ENCODE measurements at regions not wholly inside any gene's neighbourhood (a gene's known extent, or its start where the extent isn't known, plus 50 kb on each side); places are given as distances from the start of the nearest gene placed in this dataset.

- TF ChIP-seq IRF1 (CRISPR knock-in tag; IDR thresholded peaks at IDR 0.05; ENCODE audit: low read depth), result no peak
- TF ChIP-seq ATF2 (CRISPR knock-in tag; IDR thresholded peaks at IDR 0.05), result no peak
- no peak for TF ChIP-seq KAT2B (IDR thresholded peaks at IDR 0.05; ENCODE audit: borderline replicate concordance, low read depth, low read length)
- no peak for TF ChIP-seq EEA1 (CRISPR knock-in tag; IDR thresholded peaks at IDR 0.05; ENCODE audit: borderline replicate concordance)
- no peak for TF ChIP-seq ZNF33A (CRISPR knock-in tag; IDR thresholded peaks at IDR 0.05; ENCODE audit: borderline replicate concordance)
- TF ChIP-seq, protein P1, sequence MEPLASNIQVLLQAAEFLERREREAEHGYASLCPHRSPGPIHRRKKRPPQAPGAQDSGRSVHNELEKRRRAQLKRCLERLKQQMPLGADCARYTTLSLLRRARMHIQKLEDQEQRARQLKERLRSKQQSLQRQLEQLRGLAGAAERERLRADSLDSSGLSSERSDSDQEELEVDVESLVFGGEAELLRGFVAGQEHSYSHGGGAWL (CRISPR knock-in tag; IDR thresholded peaks at IDR 0.05), result no peak
- TF ChIP-seq TBP (CRISPR knock-in tag; IDR thresholded peaks at IDR 0.05), result no peak
- no peak for TF ChIP-seq RNF2 (conservative IDR thresholded peaks at IDR 0.05; ENCODE audit: low read depth)
- TF ChIP-seq MEF2D (CRISPR knock-in tag; IDR thresholded peaks at IDR 0.05), result no peak
Measured at GRCh38 chr11:116144387-116144958, 628.3 kb downstream of the BUD13 start (continued).

DNA sequence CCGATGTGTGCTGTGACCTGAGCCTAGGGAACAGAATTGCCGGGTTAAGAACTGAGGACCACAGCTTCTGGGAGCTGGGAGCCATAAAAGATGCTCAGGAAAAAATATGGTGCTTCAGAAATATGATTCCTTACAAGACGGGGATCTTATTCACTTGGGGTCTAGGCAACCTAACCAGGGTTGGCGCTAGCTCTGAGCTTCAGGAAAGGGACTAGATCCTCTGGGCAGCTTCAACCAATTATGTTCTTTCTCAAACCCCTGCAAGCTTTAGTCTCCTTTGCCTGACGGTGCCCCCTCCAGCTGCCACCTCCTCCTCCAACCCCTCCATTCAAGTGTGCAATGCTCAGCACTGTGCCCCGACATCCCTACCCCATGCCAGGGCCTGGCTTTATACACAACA, 634.1 kb upstream of the CADM1 start:
- no peak overlapping the region for H3K9ac ChIP-seq (ENCODE audit: insufficient read depth, low read depth, low read length)
- ChIA-PET POLR2A (no interaction called here), CTCF (ENCODE audit: low intra/inter-chr PET ratio, low total read pairs) (no interaction called here)
- no peak overlapping the region for H2AFZ ChIP-seq (ENCODE audit: low read length)
- DNase-seq (ENCODE audit: low spot score) (no peak), ATAC-seq (no peak), FAIRE-seq (no peak)
- WGBS (ENCODE audit: low lambda C conversion rate), result 41% methylated on average over 4 of the region's 6 CpGs
- in situ Hi-C loops (cut with HindIII; ENCODE audit: extremely low pct_ligation_motif_present, low pct_unique_long_range_greater_than_20kb) (no loop called here), intact Hi-C loops (cut with micrococcal nuclease; ENCODE audit: unreplicated experiment) (no loop called here)
- no peaks in the 10 kb centered on the region for H3K79me2 ChIP-seq (ENCODE audit: insufficient read depth, low read length)
- H3K27ac ChIP-seq (ENCODE audit: extremely low read length, insufficient read depth, low read length), result no peak overlapping the region
- BruUV-seq (replicated peaks), result no TSS peak
- no peaks in the 10 kb centered on the region for H4K20me1 ChIP-seq (ENCODE audit: insufficient read depth, low read length)
- peaks cover 0 to 10% of the 10 kb centered on the region in 2 experiments; a peak in 3 of 5 replicates for H3K27me3 ChIP-seq (ENCODE audit: control insufficient read depth in 1 of 2, insufficient read depth in 2 of 2, low read length in 2 of 2)
- H3K9me3 ChIP-seq (ENCODE audit: low read length), result no peaks in the 10 kb centered on the region
- H3K4me1 ChIP-seq (ENCODE audit: insufficient read depth, low read length), result no peaks in the 10 kb centered on the region
- no peaks in the 10 kb centered on the region for H3K36me3 ChIP-seq (replicated peaks in 1 of 2; ENCODE audit: control insufficient read depth in 1 of 2, insufficient read depth in 2 of 2, low read length in 2 of 2)
- no peak overlapping the region for H3K4me2 ChIP-seq (ENCODE audit: low read depth, low read length)
- no peak overlapping the region for H3K4me3 ChIP-seq (replicated peaks in 1 of 3; ENCODE audit: insufficient read depth in 1 of 3, low read depth in 2 of 3, low read length in 3 of 3)
- TF ChIP-seq ZNF777 (CRISPR knock-in tag; IDR thresholded peaks at IDR 0.05) (no peak), ZNF589 (CRISPR knock-in tag; conservative IDR thresholded peaks at IDR 0.05) (no peak), SIX1 (CRISPR knock-in tag; IDR thresholded peaks at IDR 0.05; ENCODE audit: borderline replicate concordance) (no peak), ETV5 (CRISPR knock-in tag; IDR thresholded peaks at IDR 0.05; ENCODE audit: borderline replicate concordance) (no peak), SRSF1 (optimal IDR thresholded peaks at IDR 0.05; ENCODE audit: low read depth, low read length) (no peak), ZNF816 (CRISPR knock-in tag; IDR thresholded peaks at IDR 0.05; ENCODE audit: borderline replicate concordance) (no peak), KLF11 (CRISPR knock-in tag; IDR thresholded peaks at IDR 0.05) (no peak), MTA1 (CRISPR knock-in tag; IDR thresholded peaks at IDR 0.05; ENCODE audit: borderline replicate concordance) (no peak), MAF1 (CRISPR knock-in tag; IDR thresholded peaks at IDR 0.05; ENCODE audit: borderline replicate concordance) (no peak)
- TF ChIP-seq, protein P2, sequence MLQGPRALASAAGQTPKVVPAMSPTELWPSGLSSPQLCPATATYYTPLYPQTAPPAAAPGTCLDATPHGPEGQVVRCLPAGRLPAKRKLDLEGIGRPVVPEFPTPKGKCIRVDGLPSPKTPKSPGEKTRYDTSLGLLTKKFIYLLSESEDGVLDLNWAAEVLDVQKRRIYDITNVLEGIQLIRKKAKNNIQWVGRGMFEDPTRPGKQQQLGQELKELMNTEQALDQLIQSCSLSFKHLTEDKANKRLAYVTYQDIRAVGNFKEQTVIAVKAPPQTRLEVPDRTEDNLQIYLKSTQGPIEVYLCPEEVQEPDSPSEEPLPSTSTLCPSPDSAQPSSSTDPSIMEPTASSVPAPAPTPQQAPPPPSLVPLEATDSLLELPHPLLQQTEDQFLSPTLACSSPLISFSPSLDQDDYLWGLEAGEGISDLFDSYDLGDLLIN (CRISPR knock-in tag; IDR thresholded peaks at IDR 0.05; ENCODE audit: borderline replicate concordance), result no peak
- TF ChIP-seq, protein P3, sequence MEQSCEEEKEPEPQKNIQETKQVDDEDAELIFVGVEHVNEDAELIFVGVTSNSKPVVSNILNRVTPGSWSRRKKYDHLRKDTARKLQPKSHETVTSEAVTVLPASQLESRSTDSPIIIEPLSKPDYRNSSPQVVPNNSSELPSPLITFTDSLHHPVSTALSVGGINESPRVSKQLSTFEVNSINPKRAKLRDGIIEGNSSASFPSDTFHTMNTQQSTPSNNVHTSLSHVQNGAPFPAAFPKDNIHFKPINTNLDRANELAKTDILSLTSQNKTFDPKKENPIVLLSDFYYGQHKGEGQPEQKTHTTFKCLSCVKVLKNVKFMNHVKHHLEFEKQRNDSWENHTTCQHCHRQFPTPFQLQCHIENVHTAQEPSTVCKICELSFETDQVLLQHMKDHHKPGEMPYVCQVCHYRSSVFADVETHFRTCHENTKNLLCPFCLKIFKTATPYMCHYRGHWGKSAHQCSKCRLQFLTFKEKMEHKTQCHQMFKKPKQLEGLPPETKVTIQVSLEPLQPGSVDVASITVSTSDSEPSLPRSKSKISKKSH (CRISPR knock-in tag; IDR thresholded peaks at IDR 0.05; ENCODE audit: borderline replicate concordance), result no peak

Measured in HepG2 (cell line).